ENCODE measurements at regions not wholly inside any gene's neighbourhood (a gene's known extent, or its start where the extent isn't known, plus 50 kb on each side); places are given as distances from the start of the nearest gene placed in this dataset.

- no peak for DNase-seq (ENCODE audit: low spot score)
- Histone ChIP-seq H2BK15ac (ENCODE audit: low read length) (no peak overlapping the region), H2BK120ac (ENCODE audit: low read depth, low read length) (no peak overlapping the region), H3K9me3 (replicated peaks in 1 of 2; ENCODE audit: control insufficient read depth in 2 of 2, insufficient read depth in 1 of 2, low read depth in 1 of 2, low read length in 2 of 2) (peaks cover 2 to 12% of the 10 kb centered on the region in 2 donors), H3K4ac (ENCODE audit: low read length) (no peak overlapping the region), H2AK5ac (ENCODE audit: low read depth, low read length) (no peak overlapping the region), H2AFZ (ENCODE audit: low read length) (no peak overlapping the region), H2BK5ac (ENCODE audit: low read length) (no peak overlapping the region), H3K36me3 (replicated peaks in 1 of 2; ENCODE audit: control insufficient read depth in 2 of 2, insufficient read depth in 2 of 2, low read length in 2 of 2) (no peaks in the 10 kb centered on the region), H3K27ac (replicated peaks; ENCODE audit: low read length) (no peak overlapping the region), H4K91ac (ENCODE audit: low read depth, low read length, poor library complexity) (no peak overlapping the region), H3K23ac (ENCODE audit: low read depth, low read length, poor library complexity) (no peak overlapping the region), H3K4me2 (ENCODE audit: insufficient read depth, low read length, poor library complexity, severe bottlenecking) (no peak overlapping the region), H3K4me1 (ENCODE audit: control insufficient read depth in 2 of 2, insufficient read depth in 1 of 2, low read depth in 1 of 2, low read length in 2 of 2) (peaks cover 1 to 10% of the 10 kb centered on the region in 2 donors), H2BK12ac (ENCODE audit: low read length) (no peak overlapping the region), H3K9ac (ENCODE audit: low read depth, low read length, poor library complexity) (no peak overlapping the region), H4K8ac (ENCODE audit: low read depth, low read length) (no peak overlapping the region), H3K18ac (ENCODE audit: low read length) (no peak overlapping the region), H3K27me3 (ENCODE audit: control insufficient read depth in 3 of 3, insufficient read depth in 3 of 3, low read depth in 1 of 3, low read length in 3 of 3) (no peaks in the 10 kb centered on the region), H3K79me1 (ENCODE audit: low read depth, low read length) (no peaks in the 10 kb centered on the region), H3K4me3 (ENCODE audit: low read length in 2 of 2) (no peak overlapping the region), H3K14ac (ENCODE audit: low read length) (no peak overlapping the region)
- no CpG with 5 or more reads among the region's 1 CpG for WGBS, 2 donors (ENCODE audit: extremely low coverage in 2 of 2, insufficient read length in 2 of 2, insufficient replicate concordance in 1 of 2)
Measured at GRCh38 chr1:82788660-82789059, 987.9 kb downstream of the ADGRL2 start.

- no peaks in the 10 kb centered on the region for H3K36me3 ChIP-seq (replicated peaks in 1 of 2; ENCODE audit: control insufficient read depth in 2 of 2, insufficient read depth in 2 of 2, low read length in 2 of 2)
- H3K4me1 ChIP-seq (ENCODE audit: control insufficient read depth in 2 of 2, insufficient read depth in 1 of 2, low read depth in 1 of 2, low read length in 2 of 2) = peaks cover 1 to 9% of the 10 kb centered on the region in 2 donors
- no peak overlapping the region for H3K4me3 ChIP-seq (ENCODE audit: low read length in 2 of 2)
- no peak overlapping the region for H3K14ac ChIP-seq (ENCODE audit: low read length)
- no peak for DNase-seq (ENCODE audit: low spot score)
- no peak overlapping the region for H3K4me2 ChIP-seq (ENCODE audit: insufficient read depth, low read length, poor library complexity, severe bottlenecking)
- no peak overlapping the region for H3K9ac ChIP-seq (ENCODE audit: low read depth, low read length, poor library complexity)
- no peak overlapping the region for H3K23ac ChIP-seq (ENCODE audit: low read depth, low read length, poor library complexity)
- H3K9me3 ChIP-seq (replicated peaks in 1 of 2; ENCODE audit: control insufficient read depth in 2 of 2, insufficient read depth in 1 of 2, low read depth in 1 of 2, low read length in 2 of 2) = peaks cover 2 to 12% of the 10 kb centered on the region in 2 donors
- no peak overlapping the region for H3K18ac ChIP-seq (ENCODE audit: low read length)
- peak overlapping the region; percentile 58 for H2AFZ ChIP-seq (ENCODE audit: low read length)
- H2BK120ac ChIP-seq (ENCODE audit: low read depth, low read length) = no peak overlapping the region
- no CpG with 5 or more reads among the region's 2 CpGs for WGBS, 2 donors (ENCODE audit: extremely low coverage in 2 of 2, insufficient read length in 2 of 2, insufficient replicate concordance in 1 of 2)
- H2AK5ac ChIP-seq (ENCODE audit: low read depth, low read length) = no peak overlapping the region
- H2BK5ac ChIP-seq (ENCODE audit: low read length) = no peak overlapping the region
- no peak overlapping the region for H4K8ac ChIP-seq (ENCODE audit: low read depth, low read length)
- H2BK15ac ChIP-seq (ENCODE audit: low read length) = no peak overlapping the region
- no peak overlapping the region for H4K91ac ChIP-seq (ENCODE audit: low read depth, low read length, poor library complexity)
- H2BK12ac ChIP-seq (ENCODE audit: low read length) = no peak overlapping the region
- no peaks in the 10 kb centered on the region for H3K27me3 ChIP-seq (ENCODE audit: control insufficient read depth in 3 of 3, insufficient read depth in 3 of 3, low read depth in 1 of 3, low read length in 3 of 3)
- H3K79me1 ChIP-seq (ENCODE audit: low read depth, low read length) = no peaks in the 10 kb centered on the region
- H3K27ac ChIP-seq (replicated peaks; ENCODE audit: low read length) = no peak overlapping the region
- no peak overlapping the region for H3K4ac ChIP-seq (ENCODE audit: low read length)
Measured at GRCh38 chr1:82788038-82788437, 987.3 kb downstream of the ADGRL2 start.

GRCh38 chr1:82786883-82787282, 986.1 kb downstream of the ADGRL2 start:
- H3K4me1 ChIP-seq (ENCODE audit: control insufficient read depth in 2 of 2, insufficient read depth in 1 of 2, low read depth in 1 of 2, low read length in 2 of 2) = peaks cover 0 to 1% of the 10 kb centered on the region in 2 donors
- H2AK5ac ChIP-seq (ENCODE audit: low read depth, low read length) = no peak overlapping the region
- no peak overlapping the region for H3K4ac ChIP-seq (ENCODE audit: low read length)
- no CpG with 5 or more reads among the region's 1 CpG for WGBS, 2 donors (ENCODE audit: extremely low coverage in 2 of 2, insufficient read length in 2 of 2, insufficient replicate concordance in 1 of 2)
- H3K9ac ChIP-seq (ENCODE audit: low read depth, low read length, poor library complexity) = no peak overlapping the region
- H2BK120ac ChIP-seq (ENCODE audit: low read depth, low read length) = no peak overlapping the region
- no peak overlapping the region for H3K18ac ChIP-seq (ENCODE audit: low read length)
- no peak for DNase-seq (ENCODE audit: low spot score)
- H3K14ac ChIP-seq (ENCODE audit: low read length) = no peak overlapping the region
- H2BK15ac ChIP-seq (ENCODE audit: low read length) = no peak overlapping the region
- H2BK5ac ChIP-seq (ENCODE audit: low read length) = no peak overlapping the region
- no peak overlapping the region for H3K23ac ChIP-seq (ENCODE audit: low read depth, low read length, poor library complexity)
- no peak overlapping the region for H2BK12ac ChIP-seq (ENCODE audit: low read length)
- no peak overlapping the region for H3K27ac ChIP-seq (replicated peaks; ENCODE audit: low read length)
- H3K4me2 ChIP-seq (ENCODE audit: insufficient read depth, low read length, poor library complexity, severe bottlenecking) = no peak overlapping the region
- H3K9me3 ChIP-seq (replicated peaks in 1 of 2; ENCODE audit: control insufficient read depth in 2 of 2, insufficient read depth in 1 of 2, low read depth in 1 of 2, low read length in 2 of 2) = peaks cover 3 to 19% of the 10 kb centered on the region in 2 donors
- no peak overlapping the region for H4K8ac ChIP-seq (ENCODE audit: low read depth, low read length)
- H2AFZ ChIP-seq (ENCODE audit: low read length) = peak overlapping the region; percentile 36
- H3K27me3 ChIP-seq (ENCODE audit: control insufficient read depth in 3 of 3, insufficient read depth in 3 of 3, low read depth in 1 of 3, low read length in 3 of 3) = no peaks in the 10 kb centered on the region
- no peaks in the 10 kb centered on the region for H3K36me3 ChIP-seq (replicated peaks in 1 of 2; ENCODE audit: control insufficient read depth in 2 of 2, insufficient read depth in 2 of 2, low read length in 2 of 2)
- no peak overlapping the region for H4K91ac ChIP-seq (ENCODE audit: low read depth, low read length, poor library complexity)
- H3K4me3 ChIP-seq (ENCODE audit: low read length in 2 of 2) = no peak overlapping the region
- H3K79me1 ChIP-seq (ENCODE audit: low read depth, low read length) = no peaks in the 10 kb centered on the region

GRCh38 chr1:82785268-82785790, 984.6 kb downstream of the ADGRL2 start:
- no peak overlapping the region for H3K14ac ChIP-seq (ENCODE audit: low read length)
- H3K4me2 ChIP-seq (ENCODE audit: insufficient read depth, low read length, poor library complexity, severe bottlenecking) = no peak overlapping the region
- no peak overlapping the region for H4K8ac ChIP-seq (ENCODE audit: low read depth, low read length)
- H3K79me1 ChIP-seq (ENCODE audit: low read depth, low read length) = no peaks in the 10 kb centered on the region
- no peak overlapping the region for H3K4me3 ChIP-seq (ENCODE audit: low read length in 2 of 2)
- H3K4ac ChIP-seq (ENCODE audit: low read length) = no peak overlapping the region
- WGBS, 2 donors (ENCODE audit: extremely low coverage in 2 of 2, insufficient read length in 2 of 2, insufficient replicate concordance in 1 of 2) = no CpG with 5 or more reads among the region's 1 CpG
- H2BK120ac ChIP-seq (ENCODE audit: low read depth, low read length) = no peak overlapping the region
- no peak overlapping the region for H3K9ac ChIP-seq (ENCODE audit: low read depth, low read length, poor library complexity)
- H3K27ac ChIP-seq (replicated peaks; ENCODE audit: low read length) = no peak overlapping the region
- H3K18ac ChIP-seq (ENCODE audit: low read length) = no peak overlapping the region
- no peak overlapping the region for H2AFZ ChIP-seq (ENCODE audit: low read length)
- H2BK5ac ChIP-seq (ENCODE audit: low read length) = no peak overlapping the region
- no peak overlapping the region for H2AK5ac ChIP-seq (ENCODE audit: low read depth, low read length)
- H4K91ac ChIP-seq (ENCODE audit: low read depth, low read length, poor library complexity) = no peak overlapping the region
- no peak overlapping the region for H2BK15ac ChIP-seq (ENCODE audit: low read length)
- peaks cover 0 to 1% of the 10 kb centered on the region in 2 donors for H3K4me1 ChIP-seq (ENCODE audit: control insufficient read depth in 2 of 2, insufficient read depth in 1 of 2, low read depth in 1 of 2, low read length in 2 of 2)
- no peaks in the 10 kb centered on the region for H3K36me3 ChIP-seq (replicated peaks in 1 of 2; ENCODE audit: control insufficient read depth in 2 of 2, insufficient read depth in 2 of 2, low read length in 2 of 2)
- H3K23ac ChIP-seq (ENCODE audit: low read depth, low read length, poor library complexity) = no peak overlapping the region
- DNase-seq (ENCODE audit: low spot score) = no peak
- no peaks in the 10 kb centered on the region for H3K27me3 ChIP-seq (ENCODE audit: control insufficient read depth in 3 of 3, insufficient read depth in 3 of 3, low read depth in 1 of 3, low read length in 3 of 3)
- peaks cover 2 to 8% of the 10 kb centered on the region in 2 donors for H3K9me3 ChIP-seq (replicated peaks in 1 of 2; ENCODE audit: control insufficient read depth in 2 of 2, insufficient read depth in 1 of 2, low read depth in 1 of 2, low read length in 2 of 2)
- H2BK12ac ChIP-seq (ENCODE audit: low read length) = no peak overlapping the region
